ENCODE measurements at regions not wholly inside any gene's neighbourhood (a gene's known extent, or its start where the extent isn't known, plus 50 kb on each side); places are given as distances from the start of the nearest gene placed in this dataset.

- Histone ChIP-seq H3K27me3 (ENCODE audit: control insufficient read depth, insufficient read depth, low read length) (no peaks in the 10 kb centered on the region), H3K4me1 (ENCODE audit: control insufficient read depth, insufficient read depth, low read length) (no peaks in the 10 kb centered on the region), H3K4me3 (ENCODE audit: low read length) (no peak overlapping the region), H3K36me3 (ENCODE audit: control insufficient read depth, insufficient read depth, low read length) (no peaks in the 10 kb centered on the region), H3K27ac (ENCODE audit: low read depth, low read length) (no peak overlapping the region), H3K9ac (ENCODE audit: low read length) (no peak overlapping the region)
Measured at GRCh38 chr4:152087335-152087734, 326.5 kb upstream of the GATB start.

GRCh38 chr4:152085657-152086056 is 324.9 kb upstream of the GATB start:
- Histone ChIP-seq H3K4me3 (ENCODE audit: low read length) (no peak overlapping the region), H3K9ac (ENCODE audit: low read length) (no peak overlapping the region), H3K27ac (ENCODE audit: low read depth, low read length) (no peak overlapping the region), H3K27me3 (ENCODE audit: control insufficient read depth, insufficient read depth, low read length) (no peaks in the 10 kb centered on the region), H3K36me3 (ENCODE audit: control insufficient read depth, insufficient read depth, low read length) (no peaks in the 10 kb centered on the region), H3K4me1 (ENCODE audit: control insufficient read depth, insufficient read depth, low read length) (no peaks in the 10 kb centered on the region)

GRCh38 chr4:152083338-152083737 is 322.5 kb upstream of the GATB start:
- H3K4me1 ChIP-seq (ENCODE audit: control insufficient read depth, insufficient read depth, low read length), result no peaks in the 10 kb centered on the region
- H3K27ac ChIP-seq (ENCODE audit: low read depth, low read length), result no peak overlapping the region
- no peak overlapping the region for H3K9ac ChIP-seq (ENCODE audit: low read length)
- no peak overlapping the region for H3K4me3 ChIP-seq (ENCODE audit: low read length)
- H3K36me3 ChIP-seq (ENCODE audit: control insufficient read depth, insufficient read depth, low read length), result no peaks in the 10 kb centered on the region
- H3K27me3 ChIP-seq (ENCODE audit: control insufficient read depth, insufficient read depth, low read length), result no peaks in the 10 kb centered on the region

- H3K27ac ChIP-seq (ENCODE audit: low read depth, low read length), result no peak overlapping the region
- no peak overlapping the region for H3K9ac ChIP-seq (ENCODE audit: low read length)
- H3K36me3 ChIP-seq (ENCODE audit: control insufficient read depth, insufficient read depth, low read length), result no peaks in the 10 kb centered on the region
- no peaks in the 10 kb centered on the region for H3K4me1 ChIP-seq (ENCODE audit: control insufficient read depth, insufficient read depth, low read length)
- no peak overlapping the region for H3K4me3 ChIP-seq (ENCODE audit: low read length)
- H3K27me3 ChIP-seq (ENCODE audit: control insufficient read depth, insufficient read depth, low read length), result no peaks in the 10 kb centered on the region
Measured at GRCh38 chr4:152081024-152081423, 320.2 kb upstream of the GATB start.

GRCh38 chr4:152079543-152080293 is 318.9 kb upstream of the GATB start:
- H3K9ac ChIP-seq (ENCODE audit: low read length), result no peak overlapping the region
- no peaks in the 10 kb centered on the region for H3K36me3 ChIP-seq (ENCODE audit: control insufficient read depth, insufficient read depth, low read length)
- no peak overlapping the region for H3K27ac ChIP-seq (ENCODE audit: low read depth, low read length)
- H3K27me3 ChIP-seq (ENCODE audit: control insufficient read depth, insufficient read depth, low read length), result no peaks in the 10 kb centered on the region
- H3K4me1 ChIP-seq (ENCODE audit: control insufficient read depth, insufficient read depth, low read length), result no peaks in the 10 kb centered on the region
- H3K4me3 ChIP-seq (ENCODE audit: low read length), result no peak overlapping the region

- no peaks in the 10 kb centered on the region for H3K4me1 ChIP-seq (ENCODE audit: control insufficient read depth, insufficient read depth, low read length)
Measured at GRCh38 chr4:152079079-152079478, 318.3 kb upstream of the GATB start.

GRCh38 chr4:152077582-152077981 is 316.8 kb upstream of the GATB start:
- Histone ChIP-seq H3K4me1 (ENCODE audit: control insufficient read depth, insufficient read depth, low read length) (no peaks in the 10 kb centered on the region), H3K36me3 (ENCODE audit: control insufficient read depth, insufficient read depth, low read length) (no peaks in the 10 kb centered on the region), H3K27me3 (ENCODE audit: control insufficient read depth, insufficient read depth, low read length) (no peaks in the 10 kb centered on the region), H3K27ac (ENCODE audit: low read depth, low read length) (no peak overlapping the region), H3K9ac (ENCODE audit: low read length) (no peak overlapping the region), H3K4me3 (ENCODE audit: low read length) (no peak overlapping the region)

More at GRCh38 chr4:152079079-152079478, 318.3 kb upstream of the GATB start:
- Histone ChIP-seq H3K27me3 (ENCODE audit: control insufficient read depth, insufficient read depth, low read length) (no peaks in the 10 kb centered on the region), H3K27ac (ENCODE audit: low read depth, low read length) (no peak overlapping the region), H3K9ac (ENCODE audit: low read length) (no peak overlapping the region), H3K36me3 (ENCODE audit: control insufficient read depth, insufficient read depth, low read length) (no peaks in the 10 kb centered on the region), H3K4me3 (ENCODE audit: low read length) (no peak overlapping the region)

GRCh38 chr4:152075253-152075928 is 314.6 kb upstream of the GATB start:
- Histone ChIP-seq H3K9ac (ENCODE audit: low read length) (no peak overlapping the region), H3K4me3 (ENCODE audit: low read length) (no peak overlapping the region), H3K27me3 (ENCODE audit: control insufficient read depth, insufficient read depth, low read length) (no peaks in the 10 kb centered on the region), H3K27ac (ENCODE audit: low read depth, low read length) (no peak overlapping the region), H3K4me1 (ENCODE audit: control insufficient read depth, insufficient read depth, low read length) (no peaks in the 10 kb centered on the region), H3K36me3 (ENCODE audit: control insufficient read depth, insufficient read depth, low read length) (no peaks in the 10 kb centered on the region)

GRCh38 chr4:152074573-152074972 is 313.8 kb upstream of the GATB start:
- no peaks in the 10 kb centered on the region for H3K36me3 ChIP-seq (ENCODE audit: control insufficient read depth, insufficient read depth, low read length)
- no peak overlapping the region for H3K9ac ChIP-seq (ENCODE audit: low read length)
- H3K27ac ChIP-seq (ENCODE audit: low read depth, low read length), result no peak overlapping the region
- H3K4me1 ChIP-seq (ENCODE audit: control insufficient read depth, insufficient read depth, low read length), result no peaks in the 10 kb centered on the region
- H3K4me3 ChIP-seq (ENCODE audit: low read length), result no peak overlapping the region
- no peaks in the 10 kb centered on the region for H3K27me3 ChIP-seq (ENCODE audit: control insufficient read depth, insufficient read depth, low read length)

GRCh38 chr4:152074088-152074437 is 313.3 kb upstream of the GATB start:
- no peak overlapping the region for H3K27ac ChIP-seq (ENCODE audit: low read depth, low read length)
- H3K9ac ChIP-seq (ENCODE audit: low read length), result no peak overlapping the region
- no peaks in the 10 kb centered on the region for H3K36me3 ChIP-seq (ENCODE audit: control insufficient read depth, insufficient read depth, low read length)
- H3K4me3 ChIP-seq (ENCODE audit: low read length), result no peak overlapping the region
- no peaks in the 10 kb centered on the region for H3K4me1 ChIP-seq (ENCODE audit: control insufficient read depth, insufficient read depth, low read length)
- H3K27me3 ChIP-seq (ENCODE audit: control insufficient read depth, insufficient read depth, low read length), result no peaks in the 10 kb centered on the region

GRCh38 chr4:152073351-152074087 is 312.7 kb upstream of the GATB start:
- Histone ChIP-seq H3K27me3 (ENCODE audit: control insufficient read depth, insufficient read depth, low read length) (no peaks in the 10 kb centered on the region), H3K27ac (ENCODE audit: low read depth, low read length) (no peak overlapping the region), H3K4me1 (ENCODE audit: control insufficient read depth, insufficient read depth, low read length) (no peaks in the 10 kb centered on the region), H3K9ac (ENCODE audit: low read length) (no peak overlapping the region), H3K4me3 (ENCODE audit: low read length) (no peak overlapping the region), H3K36me3 (ENCODE audit: control insufficient read depth, insufficient read depth, low read length) (no peaks in the 10 kb centered on the region)

GRCh38 chr4:152072906-152073305 is 312.1 kb upstream of the GATB start:
- no peak overlapping the region for H3K27ac ChIP-seq (ENCODE audit: low read depth, low read length)
- no peaks in the 10 kb centered on the region for H3K4me1 ChIP-seq (ENCODE audit: control insufficient read depth, insufficient read depth, low read length)
- H3K4me3 ChIP-seq (ENCODE audit: low read length), result no peak overlapping the region
- H3K36me3 ChIP-seq (ENCODE audit: control insufficient read depth, insufficient read depth, low read length), result no peaks in the 10 kb centered on the region
- no peak overlapping the region for H3K9ac ChIP-seq (ENCODE audit: low read length)
- H3K27me3 ChIP-seq (ENCODE audit: control insufficient read depth, insufficient read depth, low read length), result no peaks in the 10 kb centered on the region

All from rectal smooth muscle tissue (tissue), 1 donor.